GM19238 (cell line): ENCODE measurements at regions not wholly inside any gene's neighbourhood (a gene's known extent, or its start where the extent isn't known, plus 50 kb on each side); places are given as distances from the start of the nearest gene placed in this dataset.

Source experiments
- DNase-seq: peaks from one replicate; pipeline ENCODE4 v3.0.0; 2011; ENCODE audit warnings: low spot score; ENCODE audit not compliant: insufficient read length

- DNase-seq, result no peak
Measured at GRCh38 chr4:180674619-180675358, 1568.4 kb upstream of the TENM3 start.

GRCh38 chr4:180675359-180675650 is 1567.9 kb upstream of the TENM3 start:
- no peak for DNase-seq

- DNase-seq, result no peak
Measured at GRCh38 chr4:180680305-180680704, 1562.9 kb upstream of the TENM3 start.

- DNase-seq, result no peak
Measured at GRCh38 chr4:180682776-180683175, 1560.4 kb upstream of the TENM3 start.

- DNase-seq, result no peak
Measured at GRCh38 chr4:180683186-180683585, 1560.0 kb upstream of the TENM3 start.

DNA sequence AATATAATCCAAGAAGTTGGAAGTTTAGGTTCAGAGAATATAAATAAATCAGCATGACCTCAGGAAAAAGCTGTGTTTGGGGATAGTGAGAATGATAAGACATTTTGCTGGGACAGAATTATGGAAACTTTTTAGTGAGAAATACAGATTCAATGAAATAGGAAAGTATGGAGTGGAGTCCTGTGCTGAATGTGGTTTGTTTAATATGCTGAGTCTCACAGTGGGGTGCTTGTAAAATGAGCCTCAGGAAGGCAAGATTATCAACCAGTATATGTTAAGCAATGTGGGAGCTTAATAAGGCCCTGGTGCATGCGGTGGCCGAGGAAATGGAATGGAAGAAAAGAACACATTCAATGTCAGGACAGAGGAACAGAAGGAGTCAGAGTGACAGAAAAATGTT is 1554.7 kb upstream of the TENM3 start:
- DNase-seq, result no peak

GRCh38 chr4:180694875-180695274 is 1548.3 kb upstream of the TENM3 start:
- DNase-seq, result no peak

- DNase-seq, result no peak
Measured at GRCh38 chr4:180695851-180696250, 1547.4 kb upstream of the TENM3 start.

DNA sequence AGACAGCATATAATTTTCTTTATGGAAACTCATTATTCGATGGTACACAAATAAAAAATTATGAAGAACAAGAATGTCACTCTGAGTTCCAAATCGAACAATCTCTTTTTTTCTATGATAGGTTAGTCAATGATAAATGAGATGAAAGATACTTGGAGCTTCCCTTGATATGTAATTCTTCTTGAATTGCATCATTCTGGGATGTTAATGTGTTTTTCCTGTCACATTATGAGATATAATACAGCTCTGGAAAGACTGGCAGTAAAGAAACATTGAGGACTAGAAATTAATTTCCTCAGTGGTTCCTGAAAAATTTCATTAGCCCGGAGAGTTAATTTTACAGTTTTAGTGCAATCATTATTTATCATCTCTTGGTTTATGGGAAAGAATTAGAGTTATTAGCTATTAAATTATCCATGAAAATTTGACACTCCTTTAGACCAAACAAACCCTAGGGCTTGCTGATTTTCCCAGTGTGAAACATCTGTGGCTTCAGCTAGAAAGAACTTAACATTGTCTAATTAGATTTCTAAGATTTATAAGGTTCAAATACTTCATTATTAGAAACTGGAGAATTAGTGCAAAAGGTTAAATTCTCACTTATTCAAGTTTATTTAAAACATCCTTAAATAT is 1546.6 kb upstream of the TENM3 start:
- DNase-seq, result no peak

DNA sequence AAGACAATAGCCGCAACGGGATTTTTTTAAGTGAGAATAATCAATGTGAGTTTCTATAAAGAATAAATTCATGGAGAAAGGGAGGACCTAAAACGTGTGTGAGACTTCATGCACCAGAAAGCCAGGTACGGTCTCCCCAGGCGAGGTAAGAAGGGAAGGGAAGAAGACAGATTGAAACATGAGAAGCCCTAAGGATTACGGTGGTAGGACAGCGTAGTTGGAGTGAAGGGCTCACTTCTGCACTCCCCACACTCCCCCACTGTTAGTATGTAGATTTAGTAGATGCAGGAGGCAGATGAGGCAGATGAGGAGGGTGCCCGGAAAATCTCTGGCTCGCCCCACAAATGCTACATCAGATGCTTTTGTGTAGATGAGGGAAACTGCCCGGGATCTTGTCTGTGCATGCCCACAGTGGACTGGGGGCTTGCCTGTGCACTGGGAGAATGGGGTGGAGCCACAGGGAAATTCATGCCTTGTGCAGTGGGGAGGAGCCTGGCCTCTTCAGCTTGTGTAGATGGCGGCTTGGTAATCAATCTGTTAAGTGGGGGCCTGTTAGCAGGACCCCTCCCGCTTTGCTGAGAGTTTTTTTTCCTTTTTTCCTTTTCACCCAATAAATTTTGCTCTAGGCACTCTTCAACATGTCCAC is 1544.5 kb upstream of the TENM3 start:
- DNase-seq, result no peak

DNA sequence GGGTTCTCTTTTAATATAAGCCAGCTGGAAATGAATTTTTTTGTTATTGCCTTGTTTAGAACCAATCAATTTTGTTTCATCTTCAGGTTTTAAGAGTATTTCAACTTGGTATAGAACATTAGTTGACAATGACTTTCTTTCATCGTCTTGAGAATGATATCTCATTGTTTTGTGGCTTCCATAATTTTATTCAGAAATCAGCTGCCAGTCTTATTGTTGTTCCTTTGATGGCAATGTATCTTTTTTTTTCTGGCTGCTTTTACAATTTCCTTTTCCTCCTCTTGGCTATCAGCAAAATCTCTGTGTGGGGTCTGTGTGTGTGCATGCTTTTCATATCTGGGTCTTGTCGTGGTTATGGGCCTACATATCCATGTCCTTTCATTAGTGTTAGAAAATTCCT is 1536.4 kb upstream of the TENM3 start:
- no peak for DNase-seq

DNA sequence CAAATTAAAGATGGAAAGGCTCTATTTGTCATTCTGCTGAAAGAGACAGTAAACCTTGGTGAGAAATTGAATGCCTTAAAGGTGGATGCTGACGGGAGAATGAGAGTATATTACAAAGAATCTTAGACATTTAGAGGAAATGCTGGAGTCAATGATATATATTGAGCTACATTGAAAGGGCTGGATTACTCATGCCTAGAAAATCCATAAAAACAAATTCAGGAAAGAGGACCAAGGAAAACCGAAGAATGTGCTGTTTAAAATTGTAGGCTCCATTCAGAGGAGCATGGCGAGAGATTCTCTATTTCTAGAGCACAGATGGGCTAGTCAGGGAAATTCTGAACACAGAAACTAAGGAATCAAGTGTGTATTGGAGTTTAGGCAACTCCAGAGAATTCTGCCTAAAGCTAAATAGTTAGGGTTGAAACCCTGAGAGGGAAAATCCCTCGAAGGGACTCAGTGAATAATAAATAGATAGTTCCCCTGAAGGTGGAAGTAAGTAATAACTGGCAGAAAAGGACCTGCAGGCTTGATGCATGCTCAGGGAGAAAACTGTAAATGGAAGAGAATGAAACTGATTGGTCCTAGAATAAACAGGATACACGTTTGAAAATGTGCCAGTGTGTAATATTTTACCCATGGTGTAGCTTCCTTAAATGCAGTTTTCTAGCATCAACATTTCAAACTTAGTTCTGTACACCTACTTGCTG is 1532.4 kb upstream of the TENM3 start:
- DNase-seq, result no peak

- no peak for DNase-seq
Measured at GRCh38 chr4:180717451-180718033, 1525.7 kb upstream of the TENM3 start.

DNA sequence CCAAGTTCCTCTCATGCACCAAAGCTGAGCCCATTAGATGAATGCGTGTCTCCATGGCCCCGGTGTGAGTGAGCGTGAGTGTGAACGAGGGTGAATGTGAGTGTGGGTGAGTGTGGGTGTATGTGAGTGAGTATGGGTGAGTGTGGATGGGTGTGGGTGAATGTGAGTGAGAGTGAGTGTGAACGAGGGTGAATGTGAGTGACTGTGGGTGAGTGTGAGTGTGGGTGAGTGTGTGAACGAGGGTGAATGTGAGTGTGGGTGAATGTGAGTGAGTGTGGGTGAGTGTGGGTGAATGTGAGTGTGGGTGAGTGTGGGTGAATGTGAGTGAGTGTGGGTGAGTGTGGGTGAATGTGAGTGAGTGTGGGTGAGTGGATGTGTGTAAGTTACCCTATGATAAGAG is 1521.8 kb upstream of the TENM3 start:
- no peak for DNase-seq

DNA sequence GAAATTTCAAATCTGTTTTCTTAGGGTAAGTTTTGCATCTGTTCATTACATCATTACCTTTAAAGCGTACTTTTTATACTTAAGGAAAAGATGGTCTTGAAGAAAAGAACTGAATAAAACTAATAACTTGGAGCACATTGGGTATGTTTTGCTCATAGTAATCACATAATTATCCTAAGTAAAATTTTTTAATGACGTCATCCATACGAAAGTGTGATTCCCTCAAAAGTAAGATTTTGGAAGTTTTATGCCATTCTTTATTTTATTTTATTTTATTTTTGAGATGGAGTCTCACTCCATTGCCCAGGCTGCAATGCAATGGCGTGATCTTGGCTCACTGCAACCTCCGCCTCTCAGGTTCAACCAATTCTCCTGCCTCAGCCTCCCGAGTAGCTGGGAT is 1516.6 kb upstream of the TENM3 start:
- no peak for DNase-seq

GRCh38 chr4:180727478-180727877 is 1515.7 kb upstream of the TENM3 start:
- DNase-seq, result no peak

- no peak for DNase-seq
Measured at GRCh38 chr4:180734753-180735432, 1508.3 kb upstream of the TENM3 start.

- no peak for DNase-seq
Measured at GRCh38 chr4:180741703-180742102, 1501.5 kb upstream of the TENM3 start.

DNA sequence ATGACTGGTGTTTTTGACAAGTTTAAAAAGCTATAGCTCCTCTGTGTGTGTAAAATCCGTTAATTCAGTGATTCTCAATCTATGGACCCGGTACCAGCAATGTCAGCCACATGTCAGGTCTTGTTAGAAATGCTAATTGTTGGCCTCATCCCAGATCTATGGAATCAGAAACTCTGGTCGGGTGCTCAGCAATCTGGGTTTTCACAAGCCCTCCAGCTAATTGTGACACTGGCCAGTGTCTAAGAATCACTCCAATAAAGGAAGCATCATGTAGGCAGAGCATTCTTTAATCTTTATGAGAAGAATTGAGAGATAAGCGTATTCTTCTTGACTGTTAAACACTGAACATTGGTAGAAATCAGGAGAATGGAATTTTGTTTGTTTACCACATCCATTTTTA is 1498.2 kb upstream of the TENM3 start:
- no peak for DNase-seq

GRCh38 chr4:180751009-180751408 is 1492.2 kb upstream of the TENM3 start:
- DNase-seq, result no peak

DNA sequence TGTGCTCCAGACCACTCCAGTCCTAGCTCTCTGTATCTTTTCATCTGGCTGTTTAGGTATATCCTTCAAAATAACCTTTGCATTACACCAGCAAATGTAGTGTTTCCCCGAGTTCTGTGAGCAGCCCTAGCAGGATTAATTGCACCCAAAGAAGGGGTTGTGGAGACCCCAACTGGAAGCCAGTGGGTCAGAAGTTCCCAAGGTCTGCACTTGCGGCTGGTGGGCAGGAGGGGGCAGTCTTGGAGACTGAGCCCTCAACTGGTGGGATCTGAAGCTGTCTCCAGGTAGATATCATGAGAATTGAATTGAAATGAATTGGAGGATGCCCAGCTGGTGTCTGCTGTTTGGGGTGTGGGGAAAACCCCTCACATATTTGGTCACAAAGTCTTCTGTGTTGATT is 1485.3 kb upstream of the TENM3 start:
- no peak for DNase-seq
